Adipose tissue (tissue), 3 donors: ENCODE measurements at regions not wholly inside any gene's neighbourhood (a gene's known extent, or its start where the extent isn't known, plus 50 kb on each side); places are given as distances from the start of the nearest gene placed in this dataset.

Experiments
- H3K27ac ChIP-seq: one replicate; pipeline ENCODE4 v1.5.1; 2013; ENCODE audit warnings: low read depth, low read length
- WGBS, 3 donors: extraction: QIAGEN DNeasy Blood & Tissue Kit; methylation state at CpG; one replicate each; pipeline ENCODE4 v1.1.7; 2013; 5-methylcytosine and 5-hydroxymethylcytosine counted together
- donor health status: healthy with polysubstance abuse.
- donor health status: Bipolar disorder and iron deficiency.
- donor health status: healthy.

- no peak overlapping the region for H3K27ac ChIP-seq
- 7 to 15% (median 10%) methylated on average over 6 of the region's 6 CpGs for WGBS, 3 donors
These were observed 806.6 kb downstream of the C6orf118 start for GRCh38 chr6:164502833-164503232.

DNA sequence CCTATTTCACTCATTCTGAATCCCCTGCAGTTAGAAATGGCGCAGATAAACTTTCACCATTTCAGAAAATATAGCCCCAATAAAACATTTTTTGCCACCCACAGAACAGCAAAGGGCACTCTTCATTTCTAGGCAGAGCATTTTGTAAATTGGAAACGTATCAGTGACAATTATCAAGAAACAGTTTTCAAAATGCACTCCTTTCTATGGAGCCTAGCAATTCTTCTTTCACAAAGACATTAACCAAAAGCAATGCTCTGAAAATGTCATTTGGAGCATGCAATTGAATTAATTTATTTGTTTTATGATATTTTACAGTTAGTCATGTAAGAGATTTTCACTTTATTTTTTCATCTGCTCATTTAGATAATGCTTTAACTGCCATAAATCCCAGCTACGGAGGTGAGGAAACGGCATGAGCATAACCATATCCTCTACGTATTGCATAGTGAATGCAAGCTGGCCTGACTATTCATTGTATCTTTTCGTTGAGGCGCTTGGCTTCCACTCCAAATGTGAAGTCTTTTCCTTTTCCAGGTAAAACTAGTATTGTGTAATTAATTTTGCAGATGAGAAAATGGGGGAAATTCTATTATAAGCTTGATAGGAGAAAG is 813.4 kb downstream of the C6orf118 start:
- WGBS, 3 donors, result 74 to 80% (median 79%) methylated on average over 7 of the region's 7 CpGs

DNA sequence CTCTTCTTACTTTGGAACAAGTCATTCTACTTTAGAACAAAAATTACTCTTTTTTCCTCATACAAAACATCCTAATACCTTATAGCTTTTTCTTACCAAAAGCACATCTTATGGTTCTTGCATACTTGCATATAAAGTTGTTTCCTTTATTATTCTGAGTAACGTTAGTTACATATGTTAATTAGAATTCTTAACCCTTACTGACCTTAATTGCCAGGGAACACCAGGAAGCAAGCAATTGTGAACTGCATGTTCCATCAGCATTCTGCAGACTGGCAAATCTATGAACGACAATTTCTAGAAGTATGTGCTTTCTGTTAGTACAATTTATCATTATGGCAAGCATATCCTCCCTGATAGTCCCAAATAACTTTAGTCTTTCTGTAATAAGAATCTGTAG is 831.0 kb downstream of the C6orf118 start:
- H3K27ac ChIP-seq, result no peak overlapping the region
- 12 to 18% (median 18%) methylated on average over 2 of the region's 2 CpGs for WGBS, 3 donors

More for the DNA sequence above, 813.4 kb downstream of the C6orf118 start:
- no peak overlapping the region for H3K27ac ChIP-seq

GRCh38 chr6:164477790-164478189 is 831.6 kb downstream of the C6orf118 start:
- no peak overlapping the region for H3K27ac ChIP-seq
- WGBS, 3 donors, result 68 to 79% (median 74%) methylated on average over 2 of the region's 2 CpGs

- WGBS, 3 donors, result 42 to 65% (median 65%) methylated on average over 1 of the region's 1 CpG
These were observed 832.3 kb downstream of the C6orf118 start for GRCh38 chr6:164477101-164477500.

GRCh38 chr6:164469276-164469949 is 840.0 kb downstream of the C6orf118 start:
- 71 to 77% (median 75%) methylated on average over 9 of the region's 9 CpGs for WGBS, 3 donors
- no peak overlapping the region for H3K27ac ChIP-seq

More at GRCh38 chr6:164477101-164477500, 832.3 kb downstream of the C6orf118 start:
- H3K27ac ChIP-seq, result no peak overlapping the region

DNA sequence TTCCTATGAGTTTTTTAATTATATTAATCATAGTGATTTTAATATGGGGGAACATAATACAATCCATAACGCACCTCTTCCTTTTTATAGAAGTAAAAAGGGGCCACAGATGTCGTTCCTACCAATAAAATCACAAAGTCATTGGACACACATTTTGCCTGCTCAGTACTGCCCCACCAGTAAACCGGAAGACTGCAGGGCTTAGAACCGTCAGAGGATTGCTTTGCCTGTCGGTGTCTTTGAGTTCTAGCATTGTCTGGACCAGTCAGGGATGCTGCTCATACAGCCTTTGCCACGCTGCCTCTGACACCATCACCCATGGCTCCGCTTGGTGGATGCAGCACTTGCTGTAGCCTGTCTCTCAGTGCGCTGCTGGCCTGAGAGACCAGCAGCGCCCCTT is 853.6 kb downstream of the C6orf118 start:
- 80 to 90% (median 89%) methylated on average over 9 of the region's 9 CpGs for WGBS, 3 donors
- no peak overlapping the region for H3K27ac ChIP-seq

GRCh38 chr6:164453835-164454234 is 855.6 kb downstream of the C6orf118 start:
- H3K27ac ChIP-seq, result no peak overlapping the region

DNA sequence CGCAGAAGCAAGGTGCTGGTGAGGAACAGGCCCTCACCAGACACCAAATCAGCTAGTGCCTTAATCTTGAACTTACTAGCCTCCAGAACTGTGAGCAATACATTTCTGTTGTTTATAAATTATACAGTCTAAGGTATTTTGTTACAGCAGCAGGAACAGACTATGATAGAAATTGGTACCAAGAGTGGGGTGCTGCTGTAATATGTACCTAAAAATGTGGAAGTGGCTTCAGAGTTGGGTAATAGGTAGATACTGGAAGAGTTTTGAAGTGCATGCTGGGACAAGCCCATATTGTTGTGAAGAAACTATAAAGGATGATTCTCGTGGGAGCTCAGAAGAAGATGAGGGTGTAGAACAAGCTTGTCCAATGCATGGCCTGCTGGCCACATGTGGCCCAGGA is 866.8 kb downstream of the C6orf118 start:
- 71 to 95% (median 90%) methylated on average over 2 of the region's 2 CpGs for WGBS, 3 donors
- H3K27ac ChIP-seq, result no peak overlapping the region

More at GRCh38 chr6:164453835-164454234, 855.6 kb downstream of the C6orf118 start:
- 68 to 88% (median 87%) methylated on average over 3 of the region's 3 CpGs for WGBS, 3 donors

DNA sequence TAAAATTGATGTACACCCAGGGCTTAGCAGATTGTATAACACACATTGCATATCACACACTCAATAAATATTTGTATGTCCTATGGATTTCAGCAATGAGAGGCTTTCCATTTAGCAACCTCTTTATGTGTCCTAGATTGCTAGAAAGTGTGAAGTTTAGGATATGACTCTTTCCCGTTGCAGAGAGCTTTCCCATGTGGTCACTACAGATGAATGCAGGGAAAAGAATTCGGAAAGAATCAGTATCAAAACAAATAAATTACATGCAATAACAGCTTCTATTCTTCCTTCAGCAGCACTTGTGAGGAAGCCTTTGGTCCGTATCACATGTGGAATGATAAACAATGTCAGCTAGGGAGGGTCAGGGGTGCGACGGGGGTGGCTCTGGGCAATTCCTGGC is 870.1 kb downstream of the C6orf118 start:
- no peak overlapping the region for H3K27ac ChIP-seq
- WGBS, 3 donors, result 53 to 73% (median 69%) methylated on average over 5 of the region's 5 CpGs

DNA sequence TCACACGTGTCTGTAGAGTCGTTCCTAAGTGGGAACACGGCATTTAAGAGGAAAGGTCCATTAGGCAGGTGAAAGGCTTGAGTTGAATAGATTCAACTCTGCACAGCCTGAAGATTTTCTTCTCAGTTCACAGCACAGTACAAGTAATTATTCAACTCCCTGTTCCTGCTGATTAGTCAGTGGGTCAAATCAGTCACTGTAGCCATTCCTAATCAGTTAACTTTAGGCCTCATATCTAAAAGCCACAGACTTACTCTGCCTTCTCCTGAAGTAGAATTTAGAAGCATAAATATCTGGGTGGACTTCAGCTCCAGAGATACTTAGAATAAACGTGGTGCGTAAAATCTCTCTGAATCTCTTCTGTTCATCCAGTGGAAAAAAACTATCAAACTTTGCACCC is 872.4 kb downstream of the C6orf118 start:
- whole genome bisulfite sequencing, 3 donors, result 77 to 87% (median 83%) methylated on average over 5 of the region's 5 CpGs
- H3K27ac ChIP-seq, result no peak overlapping the region

GRCh38 chr6:164427728-164428402 is 881.5 kb downstream of the C6orf118 start:
- WGBS, 3 donors, result 49 to 82% (median 80%) methylated on average over 2 of the region's 2 CpGs
- H3K27ac ChIP-seq, result no peak overlapping the region

DNA sequence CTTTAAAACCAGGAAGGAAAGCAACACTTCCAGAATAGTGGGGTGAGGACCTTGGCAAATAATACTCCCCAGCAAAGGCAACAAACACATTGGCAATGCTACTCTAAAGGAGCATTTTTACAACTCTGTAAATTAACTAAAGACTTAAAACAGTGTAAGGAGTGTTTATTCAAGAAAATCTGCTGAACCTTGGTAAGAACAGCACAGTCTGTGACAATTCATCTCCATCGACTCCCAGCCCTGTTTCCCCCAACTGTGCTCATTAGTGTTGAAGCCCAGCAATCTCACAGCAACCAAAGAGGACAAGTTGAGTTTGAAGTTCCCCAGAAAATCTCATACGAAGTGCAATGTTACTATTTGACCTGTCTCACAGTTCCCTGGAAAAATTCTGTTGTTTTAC is 884.9 kb downstream of the C6orf118 start:
- WGBS, 3 donors, result 63 to 82% (median 79%) methylated on average over 2 of the region's 2 CpGs
- no peak overlapping the region for H3K27ac ChIP-seq

DNA sequence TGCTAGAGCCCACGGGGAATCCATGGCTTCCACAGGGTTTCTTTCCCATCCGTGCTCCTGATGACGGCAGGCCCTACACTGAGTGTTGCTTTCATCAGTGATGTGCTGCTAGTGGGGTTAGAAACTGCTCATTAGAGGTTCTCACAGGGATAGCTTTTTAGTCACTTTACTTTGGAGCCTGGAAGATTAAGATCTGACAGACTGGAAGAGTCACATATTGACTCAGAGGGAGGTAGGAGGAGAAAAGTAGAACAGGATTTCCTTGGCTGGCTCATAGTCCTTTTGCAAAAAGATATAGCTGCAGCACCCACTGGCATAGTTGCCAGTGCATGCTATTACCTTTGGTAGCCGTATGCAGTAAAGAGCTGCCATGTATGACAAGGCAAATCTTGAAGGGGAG is 890.3 kb downstream of the C6orf118 start:
- 73 to 81% (median 77%) methylated on average over 4 of the region's 4 CpGs for WGBS, 3 donors

DNA sequence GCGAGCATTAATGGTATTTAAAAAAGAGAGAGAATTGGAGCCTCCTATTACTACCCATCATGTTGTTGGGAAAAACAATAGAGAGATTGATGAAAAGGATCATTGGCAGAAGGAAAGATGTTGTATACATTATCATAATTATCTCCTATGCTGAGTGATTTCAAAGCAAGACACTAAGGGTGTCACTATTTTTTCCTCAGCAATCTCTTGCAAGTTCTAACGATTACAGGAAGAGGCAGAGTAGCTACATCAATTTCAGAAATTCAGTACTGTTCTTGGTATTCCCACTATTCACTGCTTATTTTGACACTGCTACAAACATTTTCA is 891.2 kb downstream of the C6orf118 start:
- 64 to 72% (median 66%) methylated on average over 2 of the region's 2 CpGs for WGBS, 3 donors
- no peak overlapping the region for H3K27ac ChIP-seq

More for the DNA sequence above, 890.3 kb downstream of the C6orf118 start:
- H3K27ac ChIP-seq, result no peak overlapping the region

DNA sequence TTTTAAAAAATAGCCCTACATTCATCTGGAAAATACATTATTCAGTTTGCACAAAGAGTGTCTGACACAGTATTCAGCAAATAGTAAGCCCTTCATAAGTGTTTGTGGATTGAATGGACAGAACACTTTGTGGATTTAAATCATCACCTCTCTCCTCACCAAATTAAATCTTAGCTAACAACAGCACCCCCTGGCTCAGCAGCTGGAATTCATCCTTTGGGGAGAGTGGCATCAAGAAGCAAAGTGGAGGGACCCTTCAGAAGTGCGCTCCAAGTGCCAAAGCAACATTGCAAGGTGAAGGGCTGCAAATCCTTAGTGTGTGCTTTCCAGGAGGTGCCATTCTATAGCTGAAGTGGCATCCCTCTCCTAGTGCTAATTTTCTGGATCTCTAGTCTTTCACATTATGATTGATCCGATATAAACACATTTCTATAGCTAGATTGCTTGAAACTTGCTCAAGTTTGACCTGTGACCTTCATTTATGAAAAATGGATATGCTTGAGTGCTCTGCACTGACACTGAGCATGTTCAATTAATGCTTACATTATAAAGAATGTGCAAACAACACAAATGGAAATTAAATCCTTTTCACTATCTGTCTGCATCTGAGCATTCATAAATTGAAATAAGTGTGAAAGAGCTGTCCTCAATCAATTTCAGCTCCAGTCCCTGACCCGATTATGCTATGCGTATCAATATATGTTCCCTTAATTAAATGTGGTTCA is 891.7 kb downstream of the C6orf118 start:
- 78 to 87% (median 86%) methylated on average over 4 of the region's 4 CpGs for WGBS, 3 donors
- H3K27ac ChIP-seq, result no peak overlapping the region

- 35 to 41% (median 39%) methylated on average over 7 of the region's 7 CpGs for WGBS, 3 donors
- H3K27ac ChIP-seq, result no peak overlapping the region
These were observed 893.4 kb downstream of the C6orf118 start for GRCh38 chr6:164415832-164416563.

DNA sequence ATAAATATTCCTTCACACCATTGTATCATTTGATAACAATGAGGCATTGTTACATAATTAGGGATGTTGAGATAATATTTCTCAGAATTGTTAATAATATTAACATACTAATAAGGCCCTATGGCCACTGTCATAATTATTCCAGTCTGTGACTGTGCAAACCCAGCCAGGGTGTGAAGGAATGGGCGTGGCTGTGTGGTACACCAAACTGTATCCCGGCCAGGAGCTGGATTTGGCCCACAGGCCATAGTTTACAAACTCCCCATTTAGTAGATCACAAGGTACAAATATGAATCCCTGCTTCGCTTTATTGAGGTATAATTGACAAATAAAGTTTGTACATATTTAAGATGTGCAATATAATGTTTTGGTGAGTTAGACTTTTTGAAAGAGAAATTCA is 894.7 kb downstream of the C6orf118 start:
- WGBS, 3 donors, result 81 to 91% (median 86%) methylated on average over 3 of the region's 3 CpGs
- no peak overlapping the region for H3K27ac ChIP-seq
